C4-2B (cell line): ENCODE measurements at regions not wholly inside any gene's neighbourhood (a gene's known extent, or its start where the extent isn't known, plus 50 kb on each side); places are given as distances from the start of the nearest gene placed in this dataset.

Experiments
- CTCF ChIP-seq: fragments of 450-650 bp; conservative IDR thresholded peaks from 2 replicates; pipeline ENCODE4 v1.5.1; 2017; ENCODE audit warnings: mild to moderate bottlenecking
- ZFX ChIP-seq: fragments of 450-650 bp; IDR thresholded peaks from 2 replicates; pipeline ENCODE4 v1.6.1; 2017

GRCh38 chr1:217253985-217254384 lies 376.9 kb downstream of the GPATCH2 start:
- TF ChIP-seq CTCF (no peak), ZFX (no peak)
